ENCODE measurements at regions not wholly inside any gene's neighbourhood (a gene's known extent, or its start where the extent isn't known, plus 50 kb on each side); places are given as distances from the start of the nearest gene placed in this dataset.
A peak's percentile ranks its signal among the peaks of the same experiment; 100 is the strongest.

- DNase-seq: no peak
These were observed 167.6 kb downstream of the TMEM38B start for GRCh38 chr9:105861972-105862371.

GRCh38 chr9:105864248-105864898, 170.0 kb downstream of the TMEM38B start:
- DNase-seq: no peak

- DNase-seq: no peak
These were observed 170.9 kb downstream of the TMEM38B start for GRCh38 chr9:105865285-105865684.

- DNase-seq: no peak
These were observed 177.2 kb downstream of the TMEM38B start for GRCh38 chr9:105871540-105871939.

GRCh38 chr9:105873801-105874200, 179.5 kb downstream of the TMEM38B start:
- DNase-seq: no peak

- DNase-seq: no peak
These were observed 183.4 kb downstream of the TMEM38B start for GRCh38 chr9:105877721-105878120.

- no peak for DNase-seq
These were observed 184.8 kb downstream of the TMEM38B start for GRCh38 chr9:105879181-105879580.

- DNase-seq: no peak
These were observed 186.2 kb downstream of the TMEM38B start for GRCh38 chr9:105880517-105880916.

GRCh38 chr9:105881021-105881420, 186.7 kb downstream of the TMEM38B start:
- no peak for DNase-seq

GRCh38 chr9:105881654-105882349, 187.5 kb downstream of the TMEM38B start:
- DNase-seq: peak; percentile 31

- DNase-seq: no peak
These were observed 189.5 kb downstream of the TMEM38B start for GRCh38 chr9:105883847-105884246.

- no peak for DNase-seq
These were observed 190.1 kb downstream of the TMEM38B start for GRCh38 chr9:105884416-105884815.

GRCh38 chr9:105886136-105886535, 191.8 kb downstream of the TMEM38B start:
- no peak for DNase-seq

- DNase-seq: no peak
These were observed 193.3 kb downstream of the TMEM38B start for GRCh38 chr9:105887679-105888078.

GRCh38 chr9:105890046-105890822, 195.9 kb downstream of the TMEM38B start:
- no peak for DNase-seq

GRCh38 chr9:105900123-105900522, 205.8 kb downstream of the TMEM38B start:
- DNase-seq: no peak

GRCh38 chr9:105901514-105902109, 207.3 kb downstream of the TMEM38B start:
- no peak for DNase-seq

- DNase-seq: no peak
These were observed 213.7 kb downstream of the TMEM38B start for GRCh38 chr9:105908069-105908468.

GRCh38 chr9:105911104-105911911, 217.0 kb downstream of the TMEM38B start:
- DNase-seq: peak; percentile 27

GRCh38 chr9:105912157-105912862, 218.0 kb downstream of the TMEM38B start:
- no peak for DNase-seq

GRCh38 chr9:105912863-105913516, 218.6 kb downstream of the TMEM38B start:
- no peak for DNase-seq

Measured in kidney glomerular epithelial cell (primary cell).